GM23338 (cell line): ENCODE measurements at regions not wholly inside any gene's neighbourhood (a gene's known extent, or its start where the extent isn't known, plus 50 kb on each side); places are given as distances from the start of the nearest gene placed in this dataset.

Experiments used
- ATAC-seq: fragments of 200-7000 bp; cut with Tn5 transposase; 3 replicates; pipeline ENCODE4 v1.9.1; 2020
- DNase-seq: peaks from one replicate; pipeline ENCODE4 v3.0.0-alpha.2; 2015; ENCODE audit warnings: low spot score
- H2AFZ ChIP-seq: fragments of 200-600 bp; sonication (generic); 2 replicates; pipeline ENCODE4 v1.8.0; 2016; ENCODE audit warnings: antibody characterized with exemption, mild to moderate bottlenecking, moderate library complexity
- H3F3A ChIP-seq: fragments of 200-600 bp; sonication (generic); replicated peaks from 2 replicates; pipeline ENCODE4 v1.8.0; 2017; ENCODE audit warnings: antibody characterized with exemption, mixed run types, low read depth
- H3K27ac ChIP-seq: fragments of 200-600 bp; sonication (generic); 2 replicates; pipeline ENCODE4 v1.6.1; 2016; ENCODE audit warnings: low read depth
- H3K27me3 ChIP-seq: fragments of 200-600 bp; sonication (generic); 2 replicates; pipeline ENCODE4 v1.8.0; 2016; ENCODE audit warnings: mild to moderate bottlenecking, mixed run types, moderate library complexity; ENCODE audit not compliant: insufficient read depth
- H3K36me3 ChIP-seq: fragments of 200-600 bp; sonication (generic); 2 replicates; pipeline ENCODE4 v1.8.0; 2016; ENCODE audit warnings: mild to moderate bottlenecking; ENCODE audit not compliant: insufficient read depth
- H3K4me1 ChIP-seq: fragments of 200-600 bp; sonication (generic); 2 replicates; pipeline ENCODE4 v1.8.0; 2016; ENCODE audit warnings: mild to moderate bottlenecking, moderate library complexity; ENCODE audit not compliant: insufficient read depth
- H3K4me2 ChIP-seq: fragments of 200-600 bp; sonication (generic); 2 replicates; pipeline ENCODE4 v1.7.1; 2017; ENCODE audit warnings: mixed run types
- H3K4me3 ChIP-seq: fragments of 200-600 bp; sonication (generic); 2 replicates; pipeline ENCODE4 v1.6.1; 2016; ENCODE audit warnings: mixed run types
- H3K79me2 ChIP-seq: fragments of 200-600 bp; sonication (generic); replicated peaks from 2 replicates; pipeline ENCODE4 v1.8.0; 2017; ENCODE audit warnings: mild to moderate bottlenecking; ENCODE audit not compliant: insufficient read depth
- H3K9me2 ChIP-seq: fragments of 200-600 bp; sonication (generic); 2 replicates; pipeline ENCODE4 v1.8.0; 2017; ENCODE audit not compliant: insufficient read depth
- H4K20me1 ChIP-seq: fragments of 200-600 bp; sonication (generic); replicated peaks from 2 replicates; pipeline ENCODE4 v1.8.0; 2017; ENCODE audit warnings: mild to moderate bottlenecking; ENCODE audit not compliant: insufficient read depth
- H3K27ac Mint-ChIP-seq: 2 replicates; pipeline ENCODE4 v1.8.0; 2020; ENCODE audit warnings: inconsistent platforms, mild to moderate bottlenecking, moderate library complexity, mixed read lengths
- H3K27me3 Mint-ChIP-seq: 3 replicates; pipeline ENCODE4 v1.8.0; 2022; ENCODE audit warnings: low read depth, mild to moderate bottlenecking, moderate library complexity, mixed read lengths, inconsistent platforms; ENCODE audit not compliant: insufficient read depth, poor library complexity
- H3K36me3 Mint-ChIP-seq: 3 replicates; pipeline ENCODE4 v1.8.0; 2021; ENCODE audit warnings: low read depth, mild to moderate bottlenecking, inconsistent platforms, moderate library complexity, mixed read lengths
- H3K4me1 Mint-ChIP-seq: 3 replicates; pipeline ENCODE4 v1.8.0; 2020; ENCODE audit warnings: mild to moderate bottlenecking, inconsistent platforms, mixed read lengths
- H3K4me3 Mint-ChIP-seq: 3 replicates; pipeline ENCODE4 v1.8.0; 2021; ENCODE audit warnings: moderate library complexity, mild to moderate bottlenecking, inconsistent platforms, mixed read lengths
- H3K9me3 Mint-ChIP-seq: 3 replicates; pipeline ENCODE4 v1.8.0; 2020; ENCODE audit warnings: moderate library complexity, mild to moderate bottlenecking, inconsistent platforms, mixed read lengths
- CREB1 ChIP-seq: fragments of 250-450 bp; sonication (Bioruptor Pico); IDR thresholded peaks from 2 replicates; pipeline ENCODE4 v1.5.0; 2020; ENCODE audit warnings: low read depth, mild to moderate bottlenecking, moderate library complexity
- CTCF ChIP-seq, 2 experiments: fragments of 200-600 bp in 1 of 2; sonication (generic) in 1 of 2; conservative IDR thresholded peaks; 2 replicates each; pipeline versions ENCODE4 v1.5.1 to v1.6.1; 2016 to 2017; ENCODE audit warnings: antibody characterized with exemption in 2 of 2, low read depth in 2 of 2, mild to moderate bottlenecking in 2 of 2, moderate library complexity in 1 of 2
- ETS1 ChIP-seq: IDR thresholded peaks from 2 replicates; pipeline ENCODE4 v1.6.1; 2016; ENCODE audit warnings: antibody characterized with exemption
- EZH2 ChIP-seq: fragments of 200-600 bp; sonication (generic); IDR thresholded peaks from one replicate; pipeline ENCODE4 v1.8.0; 2017; ENCODE audit warnings: antibody characterized with exemption, mild to moderate bottlenecking, low read depth; ENCODE audit not compliant: unreplicated experiment
- EZH2phosphoT487 ChIP-seq: fragments of 200-600 bp; sonication (generic); IDR thresholded peaks from one replicate; pipeline ENCODE4 v1.8.1; 2018; ENCODE audit warnings: antibody characterized with exemption; ENCODE audit not compliant: unreplicated experiment
- JUNB ChIP-seq: IDR thresholded peaks from one replicate; pipeline ENCODE4 v1.6.1; 2016; ENCODE audit warnings: antibody characterized with exemption; ENCODE audit not compliant: unreplicated experiment
- NANOG ChIP-seq: IDR thresholded peaks from 2 replicates; pipeline ENCODE4 v1.6.1; 2016; ENCODE audit warnings: antibody characterized with exemption, borderline replicate concordance
- POLR2AphosphoS5 ChIP-seq: IDR thresholded peaks from 2 replicates; pipeline ENCODE4 v1.6.1; 2016; ENCODE audit warnings: antibody characterized with exemption, low read depth
- REST ChIP-seq: IDR thresholded peaks from one replicate; pipeline ENCODE4 v1.6.1; 2018; ENCODE audit warnings: antibody characterized with exemption; ENCODE audit not compliant: unreplicated experiment
- STAT1 ChIP-seq: IDR thresholded peaks from one replicate; pipeline ENCODE4 v1.6.1; 2016; ENCODE audit warnings: antibody characterized with exemption; ENCODE audit not compliant: unreplicated experiment
- ZNF114 ChIP-seq: fragments of 250-450 bp; sonication (Bioruptor Pico); IDR thresholded peaks from 2 replicates; pipeline ENCODE4 v1.5.0; 2020; ENCODE audit warnings: mild to moderate bottlenecking, moderate library complexity
- ZNF331 ChIP-seq: fragments of 250-450 bp; sonication (Bioruptor Pico); IDR thresholded peaks from 2 replicates; pipeline ENCODE4 v1.5.0; 2020; ENCODE audit warnings: low read depth, mild to moderate bottlenecking, moderate library complexity
- ZNF462 ChIP-seq: fragments of 250-450 bp; sonication (Bioruptor Pico); IDR thresholded peaks from 2 replicates; pipeline ENCODE4 v1.5.0; 2020; ENCODE audit warnings: mild to moderate bottlenecking, moderate library complexity

DNA sequence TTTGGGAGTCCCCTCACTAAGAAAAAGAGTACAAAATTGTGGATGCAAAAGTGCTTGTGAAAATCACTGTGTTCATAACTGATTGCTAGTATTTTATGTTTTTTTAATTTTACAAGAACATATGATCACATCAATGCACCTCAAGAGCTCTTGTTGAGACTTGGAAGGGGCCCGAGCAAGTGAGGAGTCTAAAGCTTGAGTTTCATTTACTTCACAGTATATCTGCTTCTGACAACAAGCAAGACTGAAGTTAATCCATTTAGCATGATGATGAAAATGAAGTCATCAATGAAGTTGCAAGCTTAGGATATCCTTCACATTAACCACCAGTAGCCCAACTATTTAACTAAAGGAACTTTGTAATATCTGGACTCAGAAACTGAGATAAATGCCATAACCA lies 182.5 kb upstream of the DIO2 start:
- DNase-seq (no peak), ATAC-seq (no peak)
- no peaks in the 10 kb centered on the region for H3K36me3 ChIP-seq
- no peak overlapping the region for H3K4me2 ChIP-seq
- no peaks in the 10 kb centered on the region for H3K4me1 ChIP-seq
- no peak overlapping the region for H3K4me3 ChIP-seq
- H3K4me1 Mint-ChIP-seq: peaks cover 9% of the 10 kb centered on the region; the same call in 2 of the 3 replicates
- no peaks in the 10 kb centered on the region for H3K9me2 ChIP-seq
- H3K9me3 Mint-ChIP-seq: peaks cover 8% of the 10 kb centered on the region
- no peak overlapping the region for H3K27ac ChIP-seq
- H3K4me3 Mint-ChIP-seq: no peak overlapping the region
- no peaks in the 10 kb centered on the region for H3K27me3 ChIP-seq
- no peaks in the 10 kb centered on the region for H4K20me1 ChIP-seq
- H3F3A ChIP-seq: no peaks in the 10 kb centered on the region
- H3K79me2 ChIP-seq: no peaks in the 10 kb centered on the region
- TF ChIP-seq ZNF462 (CRISPR knock-in tag) (no peak), EZH2phosphoT487 (no peak), NANOG (no peak), ZNF114 (CRISPR knock-in tag) (no peak), EZH2 (no peak), STAT1 (no peak), CREB1 (CRISPR knock-in tag) (no peak), JUNB (no peak), REST (no peak), ZNF331 (no peak), CTCF (conservative IDR thresholded peaks at IDR 0.05; ENCODE audit: low read depth in 2 of 2) (no peak), ETS1 (no peak), POLR2AphosphoS5 (no peak)
- no peak overlapping the region for H2AFZ ChIP-seq
- H3K27ac Mint-ChIP-seq: no peak overlapping the region
- H3K27me3 Mint-ChIP-seq: no peaks in the 10 kb centered on the region
- H3K36me3 Mint-ChIP-seq: no peaks in the 10 kb centered on the region
